ENCODE measurements at regions not wholly inside any gene's neighbourhood (a gene's known extent, or its start where the extent isn't known, plus 50 kb on each side); places are given as distances from the start of the nearest gene placed in this dataset.
"Not testable (repeated sequence)": the region's sequence is repeated elsewhere in the genome, so short reads cannot be mapped to it uniquely, and the experiment has no call there.

DNA sequence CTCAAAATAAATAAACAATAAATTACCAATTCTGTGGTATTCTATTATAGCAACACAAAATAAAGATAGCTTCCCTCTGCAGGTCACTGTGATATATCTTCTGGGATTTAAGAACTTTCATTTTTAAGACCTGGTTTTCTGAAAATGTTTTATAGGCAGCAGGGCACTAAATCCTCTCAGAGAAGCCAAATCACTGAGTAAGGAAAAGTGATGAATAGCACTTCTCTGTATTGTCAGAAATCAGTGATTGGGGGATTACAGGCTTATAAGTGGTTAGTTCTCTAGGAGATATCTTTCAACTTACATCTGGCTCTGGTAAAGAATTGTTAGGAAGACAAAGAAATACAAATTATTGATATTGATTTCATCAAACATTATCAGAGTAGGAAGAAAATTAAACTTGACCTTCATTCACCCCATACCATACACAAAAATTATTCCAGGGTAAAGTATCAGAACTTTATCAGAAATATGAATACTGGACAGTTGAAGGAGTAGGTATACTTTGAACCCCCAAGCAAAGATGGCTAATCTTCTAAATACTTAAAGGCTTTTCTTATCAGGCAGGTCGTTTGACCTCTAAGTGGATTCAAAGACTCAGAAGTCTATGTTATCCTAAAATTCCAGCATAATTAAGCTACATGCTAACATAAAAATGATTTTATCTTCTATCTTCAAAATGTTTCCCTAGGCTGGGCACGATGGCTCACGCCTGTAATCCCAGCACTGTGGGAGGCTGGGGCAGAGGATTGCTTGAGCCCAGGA lies 81.6 kb upstream of the USP9X start:
- no peak for DNase-seq (ENCODE audit: low read depth)

DNA sequence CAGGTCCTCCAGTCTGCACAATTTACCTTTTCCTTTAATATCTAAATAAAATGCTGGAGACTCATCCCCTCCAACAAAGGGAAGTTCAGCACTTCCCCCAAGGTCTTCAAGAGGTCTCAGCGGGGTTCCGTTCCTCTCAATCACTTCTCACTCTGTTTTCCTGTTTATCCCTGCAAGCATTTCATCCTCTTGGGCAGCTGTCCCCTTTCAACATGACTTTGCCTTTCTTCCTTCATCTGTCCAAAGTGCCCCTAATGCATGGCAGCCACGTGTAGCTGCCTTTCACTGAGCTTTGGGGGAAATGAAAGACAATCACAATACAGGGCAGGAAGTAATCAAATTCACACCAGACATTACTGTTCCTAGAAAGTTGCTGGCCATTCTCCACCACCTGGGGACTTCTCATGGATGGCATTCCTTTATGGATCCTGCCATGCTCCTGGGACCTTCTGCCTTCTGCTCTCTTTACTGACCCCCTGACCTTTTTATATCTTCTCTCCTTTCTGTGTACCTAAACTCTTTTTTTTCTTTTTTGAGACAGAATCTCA lies 79.7 kb upstream of the USP9X start:
- no peak for DNase-seq (ENCODE audit: low read depth)

DNA sequence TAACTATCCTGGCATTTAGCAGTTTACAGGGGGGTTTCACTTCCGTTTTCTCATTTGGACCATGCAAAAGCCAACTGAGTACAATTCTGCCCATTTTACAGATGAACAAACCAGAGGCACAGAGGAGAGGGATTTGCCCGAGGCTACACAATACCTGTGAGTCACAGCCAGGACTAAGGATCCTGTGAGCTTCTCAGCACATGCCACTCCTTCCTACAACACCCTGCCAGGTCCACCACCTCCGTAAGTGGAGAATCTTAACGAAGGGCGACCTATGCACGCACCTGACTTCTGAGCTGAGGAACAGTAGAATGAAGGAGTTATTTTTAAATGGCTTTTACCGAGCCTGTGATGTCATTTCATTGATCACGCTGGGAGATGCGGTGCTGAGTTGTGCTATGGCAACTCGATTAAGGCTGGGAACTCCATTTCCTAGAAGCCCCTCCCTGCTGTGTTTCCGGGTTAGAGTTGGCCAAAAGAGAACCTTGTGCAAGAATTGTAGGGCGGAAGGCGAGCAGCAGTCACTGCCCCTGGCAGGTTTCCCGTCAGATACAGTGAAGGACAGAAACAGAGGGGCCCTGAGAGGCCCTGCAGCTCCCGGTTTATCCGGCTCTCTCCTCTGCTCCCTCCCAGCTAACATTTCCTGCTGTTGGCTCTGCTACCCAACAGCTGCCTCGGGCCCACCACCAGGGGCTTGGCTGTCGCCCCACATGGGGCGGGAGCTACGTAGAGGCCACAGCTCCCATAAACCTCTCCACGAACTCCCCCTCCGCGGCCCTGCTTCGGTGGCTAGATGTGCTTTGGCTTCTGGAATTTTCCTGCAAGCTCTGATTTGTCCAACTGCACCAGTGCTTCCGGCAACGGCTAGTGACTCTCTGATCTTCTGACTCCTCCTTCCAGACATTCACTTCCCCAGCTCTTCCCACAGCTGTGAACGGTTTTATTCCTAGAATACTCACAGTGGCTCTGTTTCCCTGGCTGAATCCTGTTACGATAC lies 75.1 kb upstream of the USP9X start:
- DNase-seq (ENCODE audit: low read depth) = peak; percentile 82

- peak; percentile 86 for DNase-seq (ENCODE audit: low read depth)
Observed at GRCh38 chrX:41014776-41015360, 70.4 kb upstream of the USP9X start.

DNA sequence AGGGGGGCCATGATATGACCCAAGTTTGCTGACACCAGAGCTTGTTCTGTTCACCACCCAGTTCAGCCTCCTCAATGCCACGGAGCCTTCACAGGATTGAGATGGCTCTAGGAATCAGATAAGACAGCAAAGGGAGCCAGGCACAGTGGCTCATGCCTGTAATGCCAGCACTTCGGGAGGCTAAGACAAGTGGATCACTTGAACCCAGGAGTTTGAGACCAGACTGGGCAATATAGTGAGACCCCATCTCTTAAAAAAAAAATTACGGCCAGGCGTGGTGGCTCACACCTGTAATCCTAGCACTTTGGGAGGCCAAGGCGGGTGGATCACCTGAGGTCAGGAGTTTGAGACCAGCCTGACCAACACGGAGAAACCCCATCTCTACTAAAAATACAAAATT lies 67.5 kb upstream of the USP9X start:
- DNase-seq (ENCODE audit: low read depth) = not testable (repeated sequence)

- not testable (repeated sequence) for DNase-seq (ENCODE audit: low read depth)
Observed at GRCh38 chrX:41018391-41019040, 66.7 kb upstream of the USP9X start.

DNA sequence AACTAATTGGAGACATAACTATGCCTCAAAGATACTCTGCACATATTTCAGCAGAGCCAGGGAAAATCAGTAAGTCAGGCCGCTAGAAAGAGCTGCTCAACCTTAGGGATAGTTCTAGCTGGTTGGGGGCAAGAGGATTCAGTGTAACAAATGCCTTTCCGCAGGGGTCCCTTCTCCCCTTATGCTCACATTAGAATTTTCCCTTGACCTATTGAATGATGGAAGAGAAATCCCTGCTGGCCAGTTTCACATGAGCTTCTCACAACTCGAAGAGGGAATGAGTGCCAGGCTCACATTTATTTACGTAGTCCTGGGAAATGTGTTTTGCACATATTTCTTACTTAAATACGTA lies 66.2 kb upstream of the USP9X start:
- no peak for DNase-seq (ENCODE audit: low read depth)

DNA sequence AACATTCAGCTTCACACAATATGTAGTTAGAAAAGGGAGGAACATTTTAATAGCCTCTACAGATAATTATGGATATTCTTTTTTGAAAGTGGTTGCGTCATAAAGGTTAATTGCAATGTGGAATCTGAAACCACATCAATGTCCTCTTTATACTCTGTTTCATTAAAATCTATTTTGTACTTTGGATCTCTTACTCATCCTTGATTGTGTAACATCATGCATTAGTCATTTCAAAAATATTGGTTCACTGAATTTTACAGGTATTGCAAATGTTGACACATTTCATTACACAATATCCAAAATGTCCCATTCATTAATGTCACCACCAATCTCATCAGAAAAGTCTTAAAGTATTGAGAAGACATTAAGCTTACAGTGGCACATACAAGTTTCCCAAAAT lies 62.7 kb upstream of the USP9X start:
- peak; percentile 65 for DNase-seq (ENCODE audit: low read depth)

DNA sequence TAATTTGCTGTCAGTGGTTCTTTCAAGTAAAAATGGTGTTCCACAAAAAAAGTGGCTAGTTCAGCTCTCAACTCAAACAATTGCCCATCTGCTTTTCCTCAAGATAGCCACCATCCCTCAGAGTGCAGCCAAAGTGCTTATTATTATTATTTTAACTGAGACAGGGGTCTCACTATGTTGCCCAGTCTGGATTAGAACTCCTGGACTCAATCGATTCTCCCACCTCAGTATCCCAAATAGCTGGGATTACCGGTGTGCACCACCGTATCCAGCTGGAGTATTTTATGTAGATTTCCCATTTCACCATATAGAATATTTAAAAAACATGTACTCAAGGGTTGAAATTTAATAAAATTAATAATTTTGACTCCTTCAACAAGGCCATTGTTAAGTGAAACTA lies 62.1 kb upstream of the USP9X start:
- DNase-seq (ENCODE audit: low read depth) = no peak

- DNase-seq (ENCODE audit: low read depth) = not testable (repeated sequence)
Observed at GRCh38 chrX:41024335-41024734, 60.9 kb upstream of the USP9X start.

DNA sequence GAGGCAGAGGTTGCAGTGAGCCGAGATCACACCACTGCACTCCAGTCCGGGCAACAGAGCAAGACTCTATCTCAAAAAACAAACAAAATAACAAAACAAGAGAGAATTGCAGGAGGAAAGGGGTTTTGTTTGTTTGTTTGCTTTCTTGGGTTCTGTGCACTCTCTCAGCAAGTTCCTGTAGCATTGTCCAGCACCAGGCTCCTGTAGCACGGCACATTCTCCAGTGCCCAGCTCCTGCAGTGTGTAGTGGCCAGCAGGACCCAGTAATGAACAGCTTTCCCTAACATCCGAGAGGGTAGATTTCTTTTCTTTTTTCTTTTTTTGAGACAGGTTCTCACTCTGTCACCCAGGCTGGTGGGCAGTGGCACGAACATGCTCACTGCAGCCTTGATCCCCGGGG lies 60.5 kb upstream of the USP9X start:
- no peak for DNase-seq (ENCODE audit: low read depth)

DNA sequence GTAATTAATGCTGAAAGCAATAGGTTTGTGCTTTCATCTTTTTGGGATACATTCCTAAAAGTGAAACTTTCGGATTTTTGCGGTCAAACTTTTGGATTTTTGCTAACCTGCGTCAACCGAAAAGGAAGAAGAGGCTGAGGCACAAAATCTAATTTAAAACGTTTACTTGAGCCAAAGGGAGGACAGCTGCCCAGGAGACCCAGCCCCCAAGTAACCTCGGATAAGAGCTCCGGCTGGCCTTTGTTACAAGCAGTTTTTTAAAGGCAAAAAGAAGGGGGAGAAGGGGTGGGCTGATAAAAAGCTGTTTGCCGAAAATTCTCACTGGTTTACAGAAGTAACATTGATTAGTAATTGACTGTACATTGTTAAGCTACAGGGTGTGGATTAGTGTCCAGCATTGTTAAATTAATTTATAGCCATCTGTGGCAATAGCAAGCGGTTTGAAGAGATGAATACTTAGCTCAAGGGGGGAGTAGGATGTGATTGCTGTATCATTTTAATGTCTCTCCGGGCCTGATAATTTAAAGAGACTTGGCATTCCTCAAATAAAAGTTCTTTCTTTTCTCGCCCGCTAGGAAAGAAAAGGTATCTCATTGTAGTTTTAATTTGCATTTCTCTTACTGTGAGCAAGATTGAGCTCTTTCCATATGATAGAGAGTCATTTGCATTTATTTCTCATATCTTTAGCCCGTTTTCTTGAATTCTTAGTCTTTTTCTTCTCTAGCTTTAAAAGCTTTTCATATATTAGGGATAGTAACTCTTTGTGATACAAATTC lies 59.1 kb upstream of the USP9X start:
- DNase-seq (ENCODE audit: low read depth) = no peak

DNA sequence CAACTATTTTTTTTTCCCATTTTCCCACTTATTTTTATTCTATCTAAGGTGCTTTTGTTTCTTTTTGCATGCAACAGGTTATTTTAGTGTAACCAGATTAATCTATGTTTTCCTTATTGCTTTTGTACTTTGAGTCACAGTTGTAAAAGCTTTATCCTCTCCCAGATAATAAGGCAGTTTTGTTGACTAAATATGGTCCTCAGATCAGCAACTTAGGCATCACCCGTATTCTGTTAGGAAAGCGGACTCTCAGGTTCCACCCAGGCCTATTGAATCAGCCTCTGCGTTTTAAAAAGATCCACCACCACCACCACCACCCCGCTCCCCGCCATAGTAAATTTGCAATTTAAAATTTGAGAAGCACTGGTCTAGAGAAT lies 58.6 kb upstream of the USP9X start:
- DNase-seq (ENCODE audit: low read depth) = no peak

GRCh38 chrX:41029332-41029731 lies 55.9 kb upstream of the USP9X start:
- DNase-seq (ENCODE audit: low read depth) = peak; percentile 43

- DNase-seq (ENCODE audit: low read depth) = no peak
Observed at GRCh38 chrX:41031256-41031967, 53.8 kb upstream of the USP9X start.

DNA sequence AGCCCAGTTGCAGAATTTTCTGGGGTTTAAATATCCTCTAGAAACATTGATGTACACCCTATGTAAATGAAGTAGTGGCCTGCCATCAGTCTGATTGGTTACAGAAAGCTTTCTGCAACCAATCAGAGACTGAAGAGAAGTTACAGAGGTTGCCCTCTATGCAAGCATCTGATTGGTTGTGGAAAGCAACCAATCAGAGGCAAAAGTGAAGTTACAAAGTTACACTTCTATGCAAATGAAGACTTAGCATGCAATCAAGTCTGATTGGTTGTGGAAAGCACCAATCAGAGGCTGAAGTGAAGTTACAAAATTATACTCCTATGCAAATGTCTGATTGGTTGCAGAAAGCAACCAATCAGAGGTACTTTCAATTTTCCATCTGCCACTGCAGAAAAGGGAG lies 51.9 kb upstream of the USP9X start:
- DNase-seq (ENCODE audit: low read depth) = no peak

DNA sequence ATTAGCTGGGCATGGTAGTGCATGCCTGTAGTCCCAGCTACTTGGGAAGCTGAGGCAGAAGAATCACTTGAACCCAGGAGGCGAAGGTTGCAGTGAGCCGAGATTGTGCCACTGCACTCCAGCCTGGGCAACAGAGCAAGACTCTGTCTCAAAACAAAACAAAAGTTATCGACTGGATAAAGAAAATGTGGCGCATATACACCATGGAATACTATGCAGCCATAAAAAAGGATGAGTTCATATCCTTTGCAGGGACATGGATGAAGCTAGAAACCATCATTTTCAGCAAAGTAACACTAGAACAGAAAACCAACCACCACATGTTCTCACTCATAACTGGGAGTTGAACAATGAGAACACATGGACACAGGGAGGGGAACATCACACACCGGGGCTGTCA lies 50.3 kb upstream of the USP9X start:
- DNase-seq (ENCODE audit: low read depth) = not testable (repeated sequence)

Data from ELR (cell line).